ENCODE measurements at regions not wholly inside any gene's neighbourhood (a gene's known extent, or its start where the extent isn't known, plus 50 kb on each side); places are given as distances from the start of the nearest gene placed in this dataset.

DNA sequence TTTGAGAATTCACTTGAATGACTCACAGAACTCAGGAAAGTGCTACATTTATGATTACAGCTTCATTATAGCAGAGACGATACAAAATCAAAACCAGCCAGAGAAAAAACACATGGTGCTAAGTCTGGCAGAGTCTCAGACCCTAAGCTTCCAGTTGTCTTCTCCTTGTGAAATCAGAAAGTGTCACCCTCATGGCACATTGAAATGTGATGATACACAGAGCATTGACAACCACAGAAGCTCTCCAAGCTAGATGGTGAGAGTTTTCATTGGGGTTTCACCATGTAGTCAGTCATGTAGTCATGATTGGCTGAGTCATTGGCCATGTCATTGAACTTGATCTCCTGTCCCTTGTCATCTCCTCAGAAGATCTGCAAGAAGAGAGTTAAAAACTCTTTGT, 526.6 kb downstream of the MRPL39 start:
- Histone ChIP-seq H3K9me2 (ENCODE audit: insufficient read depth, low read length) (no peaks in the 10 kb centered on the region), H4K20me1 (ENCODE audit: insufficient read depth) (no peaks in the 10 kb centered on the region), H3K9me3 (ENCODE audit: low read length) (no peaks in the 10 kb centered on the region), H3K9ac (ENCODE audit: low read length) (no peak overlapping the region), H2AFZ (ENCODE audit: low read depth, low read length) (no peak overlapping the region), H3K27me3 (ENCODE audit: insufficient read depth, low read depth, low read length) (no peaks in the 10 kb centered on the region), H3F3A (ENCODE audit: insufficient read depth, low read length, poor library complexity, severe bottlenecking) (no peaks in the 10 kb centered on the region), H3K79me2 (replicated peaks; ENCODE audit: insufficient read depth, low read length) (no peaks in the 10 kb centered on the region), H3K27ac (ENCODE audit: low read length) (no peak overlapping the region), H3K4me3 (ENCODE audit: low read length) (no peak overlapping the region), H3K4me2 (ENCODE audit: low read length) (no peak overlapping the region), H3K36me3 (ENCODE audit: insufficient read depth, low read length) (no peaks in the 10 kb centered on the region)
- no peak for TF ChIP-seq TAF1 (IDR thresholded peaks at IDR 0.05; ENCODE audit: low read depth)

DNA sequence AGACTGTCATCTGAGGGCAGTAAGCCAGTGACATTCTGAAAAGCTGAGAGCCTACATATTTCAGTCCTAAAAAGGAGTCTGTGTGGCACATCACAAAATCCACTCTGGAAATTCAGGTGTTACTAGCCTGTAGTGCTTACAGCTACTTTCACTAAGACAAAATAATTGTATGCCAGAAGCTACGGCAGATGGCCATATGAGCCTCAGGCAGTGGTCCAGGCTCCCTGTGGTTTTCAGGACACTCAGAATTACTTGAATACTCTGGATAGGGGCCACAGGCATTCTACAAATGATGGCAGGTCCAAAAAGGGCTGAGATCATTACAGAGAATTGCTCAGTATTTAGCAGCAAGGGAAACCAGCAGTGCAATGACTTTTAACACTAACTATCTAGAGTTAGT, 527.1 kb downstream of the MRPL39 start:
- Histone ChIP-seq H4K20me1 (ENCODE audit: insufficient read depth) (no peaks in the 10 kb centered on the region), H3K9me2 (ENCODE audit: insufficient read depth, low read length) (no peaks in the 10 kb centered on the region), H3K9ac (ENCODE audit: low read length) (no peak overlapping the region), H3K4me3 (ENCODE audit: low read length) (no peak overlapping the region), H3K9me3 (ENCODE audit: low read length) (no peaks in the 10 kb centered on the region), H3K27ac (ENCODE audit: low read length) (no peak overlapping the region), H3F3A (ENCODE audit: insufficient read depth, low read length, poor library complexity, severe bottlenecking) (no peaks in the 10 kb centered on the region), H3K79me2 (replicated peaks; ENCODE audit: insufficient read depth, low read length) (no peaks in the 10 kb centered on the region), H3K27me3 (ENCODE audit: insufficient read depth, low read depth, low read length) (no peaks in the 10 kb centered on the region), H2AFZ (ENCODE audit: low read depth, low read length) (no peak overlapping the region), H3K36me3 (ENCODE audit: insufficient read depth, low read length) (no peaks in the 10 kb centered on the region), H3K4me2 (ENCODE audit: low read length) (no peak overlapping the region)
- TF ChIP-seq, protein P1, sequence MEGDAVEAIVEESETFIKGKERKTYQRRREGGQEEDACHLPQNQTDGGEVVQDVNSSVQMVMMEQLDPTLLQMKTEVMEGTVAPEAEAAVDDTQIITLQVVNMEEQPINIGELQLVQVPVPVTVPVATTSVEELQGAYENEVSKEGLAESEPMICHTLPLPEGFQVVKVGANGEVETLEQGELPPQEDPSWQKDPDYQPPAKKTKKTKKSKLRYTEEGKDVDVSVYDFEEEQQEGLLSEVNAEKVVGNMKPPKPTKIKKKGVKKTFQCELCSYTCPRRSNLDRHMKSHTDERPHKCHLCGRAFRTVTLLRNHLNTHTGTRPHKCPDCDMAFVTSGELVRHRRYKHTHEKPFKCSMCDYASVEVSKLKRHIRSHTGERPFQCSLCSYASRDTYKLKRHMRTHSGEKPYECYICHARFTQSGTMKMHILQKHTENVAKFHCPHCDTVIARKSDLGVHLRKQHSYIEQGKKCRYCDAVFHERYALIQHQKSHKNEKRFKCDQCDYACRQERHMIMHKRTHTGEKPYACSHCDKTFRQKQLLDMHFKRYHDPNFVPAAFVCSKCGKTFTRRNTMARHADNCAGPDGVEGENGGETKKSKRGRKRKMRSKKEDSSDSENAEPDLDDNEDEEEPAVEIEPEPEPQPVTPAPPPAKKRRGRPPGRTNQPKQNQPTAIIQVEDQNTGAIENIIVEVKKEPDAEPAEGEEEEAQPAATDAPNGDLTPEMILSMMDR (IDR thresholded peaks at IDR 0.05; ENCODE audit: poor library complexity, severe bottlenecking): no peak
- TF ChIP-seq EZH2 (IDR thresholded peaks at IDR 0.05; ENCODE audit: borderline replicate concordance, insufficient read depth, low read length, poor library complexity, severe bottlenecking) (no peak), RAD21 (conservative IDR thresholded peaks at IDR 0.05) (no peak), TAF1 (IDR thresholded peaks at IDR 0.05; ENCODE audit: low read depth) (no peak), MXI1 (conservative IDR thresholded peaks at IDR 0.05; ENCODE audit: poor library complexity, severe bottlenecking) (no peak), SMC3 (conservative IDR thresholded peaks at IDR 0.05; ENCODE audit: poor library complexity) (no peak), EP300 (conservative IDR thresholded peaks at IDR 0.05; ENCODE audit: poor library complexity, severe bottlenecking) (no peak), POLR2AphosphoS5 (IDR thresholded peaks at IDR 0.05) (no peak)
- TF ChIP-seq, protein P2, sequence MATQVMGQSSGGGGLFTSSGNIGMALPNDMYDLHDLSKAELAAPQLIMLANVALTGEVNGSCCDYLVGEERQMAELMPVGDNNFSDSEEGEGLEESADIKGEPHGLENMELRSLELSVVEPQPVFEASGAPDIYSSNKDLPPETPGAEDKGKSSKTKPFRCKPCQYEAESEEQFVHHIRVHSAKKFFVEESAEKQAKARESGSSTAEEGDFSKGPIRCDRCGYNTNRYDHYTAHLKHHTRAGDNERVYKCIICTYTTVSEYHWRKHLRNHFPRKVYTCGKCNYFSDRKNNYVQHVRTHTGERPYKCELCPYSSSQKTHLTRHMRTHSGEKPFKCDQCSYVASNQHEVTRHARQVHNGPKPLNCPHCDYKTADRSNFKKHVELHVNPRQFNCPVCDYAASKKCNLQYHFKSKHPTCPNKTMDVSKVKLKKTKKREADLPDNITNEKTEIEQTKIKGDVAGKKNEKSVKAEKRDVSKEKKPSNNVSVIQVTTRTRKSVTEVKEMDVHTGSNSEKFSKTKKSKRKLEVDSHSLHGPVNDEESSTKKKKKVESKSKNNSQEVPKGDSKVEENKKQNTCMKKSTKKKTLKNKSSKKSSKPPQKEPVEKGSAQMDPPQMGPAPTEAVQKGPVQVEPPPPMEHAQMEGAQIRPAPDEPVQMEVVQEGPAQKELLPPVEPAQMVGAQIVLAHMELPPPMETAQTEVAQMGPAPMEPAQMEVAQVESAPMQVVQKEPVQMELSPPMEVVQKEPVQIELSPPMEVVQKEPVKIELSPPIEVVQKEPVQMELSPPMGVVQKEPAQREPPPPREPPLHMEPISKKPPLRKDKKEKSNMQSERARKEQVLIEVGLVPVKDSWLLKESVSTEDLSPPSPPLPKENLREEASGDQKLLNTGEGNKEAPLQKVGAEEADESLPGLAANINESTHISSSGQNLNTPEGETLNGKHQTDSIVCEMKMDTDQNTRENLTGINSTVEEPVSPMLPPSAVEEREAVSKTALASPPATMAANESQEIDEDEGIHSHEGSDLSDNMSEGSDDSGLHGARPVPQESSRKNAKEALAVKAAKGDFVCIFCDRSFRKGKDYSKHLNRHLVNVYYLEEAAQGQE (IDR thresholded peaks at IDR 0.05; ENCODE audit: borderline replicate concordance): no peak

DNA sequence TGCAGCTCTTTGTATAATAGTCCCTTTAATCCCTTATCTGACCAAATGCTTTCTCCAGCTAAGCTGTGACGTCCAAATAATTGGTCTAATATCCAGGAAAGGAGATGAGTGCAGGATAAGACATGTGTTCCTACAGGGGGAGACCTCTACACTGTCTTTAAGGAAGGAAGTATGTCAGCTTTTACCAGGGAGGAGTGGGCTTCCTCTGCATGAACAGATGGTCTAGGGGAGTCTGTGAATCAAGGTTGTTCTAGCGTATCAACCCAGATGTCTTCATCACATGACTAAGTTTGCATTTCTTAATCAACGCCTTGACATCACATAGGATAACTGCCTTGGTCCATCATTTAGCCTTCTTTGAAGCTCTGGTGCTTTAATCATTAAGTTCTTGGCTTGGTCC, 528.2 kb downstream of the MRPL39 start:
- no peak overlapping the region for H2AFZ ChIP-seq (ENCODE audit: low read depth, low read length)
- no peaks in the 10 kb centered on the region for H4K20me1 ChIP-seq (ENCODE audit: insufficient read depth)
- no peaks in the 10 kb centered on the region for H3K27me3 ChIP-seq (ENCODE audit: insufficient read depth, low read depth, low read length)
- no peak overlapping the region for H3K27ac ChIP-seq (ENCODE audit: low read length)
- no peaks in the 10 kb centered on the region for H3F3A ChIP-seq (ENCODE audit: insufficient read depth, low read length, poor library complexity, severe bottlenecking)
- H3K4me2 ChIP-seq (ENCODE audit: low read length): no peak overlapping the region
- H3K4me3 ChIP-seq (ENCODE audit: low read length): no peak overlapping the region
- no peaks in the 10 kb centered on the region for H3K9me3 ChIP-seq (ENCODE audit: low read length)
- H3K9me2 ChIP-seq (ENCODE audit: insufficient read depth, low read length): no peaks in the 10 kb centered on the region
- no peak overlapping the region for H3K9ac ChIP-seq (ENCODE audit: low read length)
- TF ChIP-seq EZH2 (IDR thresholded peaks at IDR 0.05; ENCODE audit: borderline replicate concordance, insufficient read depth, low read length, poor library complexity, severe bottlenecking): no peak
- TF ChIP-seq POLR2AphosphoS5 (IDR thresholded peaks at IDR 0.05): no peak
- TF ChIP-seq SMC3 (conservative IDR thresholded peaks at IDR 0.05; ENCODE audit: poor library complexity): no peak
- TF ChIP-seq EP300 (conservative IDR thresholded peaks at IDR 0.05; ENCODE audit: poor library complexity, severe bottlenecking): no peak
- TF ChIP-seq, protein P2 (IDR thresholded peaks at IDR 0.05; ENCODE audit: borderline replicate concordance): no peak
- no peak for TF ChIP-seq TAF1 (IDR thresholded peaks at IDR 0.05; ENCODE audit: low read depth)
- TF ChIP-seq MXI1 (conservative IDR thresholded peaks at IDR 0.05; ENCODE audit: poor library complexity, severe bottlenecking): no peak
- TF ChIP-seq, protein P1 (IDR thresholded peaks at IDR 0.05; ENCODE audit: poor library complexity, severe bottlenecking): no peak
- no peak for TF ChIP-seq RAD21 (conservative IDR thresholded peaks at IDR 0.05)
- H3K79me2 ChIP-seq (replicated peaks; ENCODE audit: insufficient read depth, low read length): no peaks in the 10 kb centered on the region
- H3K36me3 ChIP-seq (ENCODE audit: insufficient read depth, low read length): no peaks in the 10 kb centered on the region

Data from neural cell (in vitro differentiated cells).